Superior temporal gyrus (tissue), 1 donor: ENCODE measurements at regions not wholly inside any gene's neighbourhood (a gene's known extent, or its start where the extent isn't known, plus 50 kb on each side); places are given as distances from the start of the nearest gene placed in this dataset.
"Not testable (repeated sequence)": the region's sequence is repeated elsewhere in the genome, so short reads cannot be mapped to it uniquely, and the experiment has no call there.

Experiments
- DNase-seq: peaks from one replicate; pipeline ENCODE4 v3.0.0-alpha.2; 2016; ENCODE audit errors: extremely low spot score

DNA sequence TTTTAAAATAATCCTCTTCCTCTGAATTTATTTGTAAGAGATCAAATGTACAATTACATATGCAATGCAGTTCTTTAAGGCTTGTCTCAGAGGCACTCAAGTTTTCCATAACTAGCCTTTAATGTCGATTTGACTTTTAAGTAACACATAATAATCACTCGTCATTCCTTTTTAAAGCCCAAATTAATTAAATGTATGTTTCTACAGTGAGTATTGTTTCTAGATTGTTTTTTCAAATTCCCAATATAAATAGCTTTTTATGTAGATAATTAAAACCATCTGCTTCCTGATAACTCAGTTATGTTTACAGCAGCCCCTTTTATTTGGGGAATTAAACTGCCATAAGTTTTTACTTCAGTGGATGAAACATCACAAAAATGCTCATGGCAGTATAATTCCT is 185.1 kb downstream of the ETNK1 start:
- no peak for DNase-seq

DNA sequence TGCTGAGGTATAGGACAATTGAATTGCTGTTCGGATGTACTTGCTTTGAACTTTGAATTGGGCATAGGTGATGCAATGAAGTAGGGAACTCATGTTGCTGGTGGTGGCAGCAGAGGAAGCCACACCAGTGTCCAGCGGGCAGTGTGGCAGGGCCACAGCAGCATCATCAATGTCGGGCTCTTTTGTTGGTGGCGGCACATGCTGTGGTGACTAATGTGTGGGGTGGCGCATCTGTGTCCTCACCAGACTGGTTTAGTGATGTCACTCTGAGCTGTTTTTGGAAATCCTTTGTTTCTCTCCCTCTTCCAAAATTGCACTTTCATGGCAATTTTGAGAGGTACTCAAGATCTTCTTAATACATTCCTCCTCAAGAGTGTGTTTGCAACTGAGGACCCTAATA is 187.6 kb downstream of the ETNK1 start:
- DNase-seq = no peak

DNA sequence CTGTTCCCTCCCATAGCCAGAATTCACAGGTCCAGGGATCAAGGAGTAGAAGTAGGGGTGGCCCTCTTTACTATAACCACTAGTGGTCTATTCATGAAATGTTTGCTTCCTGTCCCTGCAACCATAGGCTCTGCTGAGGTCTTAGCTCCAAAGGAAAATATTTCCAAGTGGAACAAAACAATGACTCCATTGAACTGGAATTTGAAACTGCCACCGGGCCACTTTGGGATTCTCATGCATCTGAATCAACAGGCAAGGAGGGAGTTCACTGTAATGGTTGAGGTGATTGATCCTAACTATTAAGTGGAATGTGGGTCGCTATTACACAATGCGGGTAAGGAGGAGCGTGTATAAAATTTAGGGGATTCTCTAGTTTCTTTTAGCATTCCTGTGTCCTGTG is 197.0 kb downstream of the ETNK1 start:
- no peak for DNase-seq

DNA sequence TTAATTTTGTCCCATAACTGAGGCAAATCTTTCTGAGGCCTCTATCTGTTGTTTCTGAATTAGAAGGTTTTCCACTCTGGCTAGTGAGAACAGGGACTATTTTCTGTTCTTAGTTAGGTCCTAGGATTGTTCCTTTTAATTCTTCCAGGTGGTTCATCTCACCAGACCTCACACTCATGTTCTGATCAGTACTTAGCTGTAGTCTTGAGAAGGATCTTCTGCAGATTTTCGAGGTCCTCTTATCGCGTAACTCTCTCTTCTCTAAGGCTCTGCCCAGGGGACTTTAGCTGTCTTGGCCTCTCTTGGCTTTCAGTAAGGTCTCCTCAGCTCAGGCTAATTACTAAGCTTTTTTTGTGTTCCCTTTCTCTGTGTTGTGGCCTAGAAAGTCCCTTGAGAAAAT is 201.1 kb downstream of the ETNK1 start:
- DNase-seq = no peak

DNA sequence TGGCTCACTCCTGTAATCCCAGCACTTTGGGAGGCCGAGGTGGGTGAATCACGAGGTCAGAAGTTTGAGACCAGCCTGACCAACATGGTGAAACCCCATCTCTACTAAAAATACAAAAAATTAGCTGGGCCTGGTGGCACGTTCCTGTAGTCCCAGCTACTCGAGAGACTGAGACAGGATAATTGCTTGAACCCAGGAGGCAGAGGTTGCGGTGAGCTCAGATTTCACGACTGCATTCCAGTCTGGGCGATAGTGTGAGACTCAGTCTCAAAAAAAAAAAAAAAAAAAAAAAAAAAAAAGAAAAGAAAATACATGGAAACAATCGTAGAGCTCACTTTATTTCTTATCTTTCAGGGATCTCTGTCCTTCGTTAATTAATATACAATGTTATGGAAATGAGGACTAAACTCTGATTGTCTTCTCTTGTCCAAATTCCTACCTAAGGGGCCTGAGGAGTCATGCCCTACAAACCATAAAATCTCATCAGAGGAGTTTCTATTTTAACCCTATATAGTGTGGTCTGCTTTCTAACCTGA is 201.5 kb downstream of the ETNK1 start:
- not testable (repeated sequence) for DNase-seq

DNA sequence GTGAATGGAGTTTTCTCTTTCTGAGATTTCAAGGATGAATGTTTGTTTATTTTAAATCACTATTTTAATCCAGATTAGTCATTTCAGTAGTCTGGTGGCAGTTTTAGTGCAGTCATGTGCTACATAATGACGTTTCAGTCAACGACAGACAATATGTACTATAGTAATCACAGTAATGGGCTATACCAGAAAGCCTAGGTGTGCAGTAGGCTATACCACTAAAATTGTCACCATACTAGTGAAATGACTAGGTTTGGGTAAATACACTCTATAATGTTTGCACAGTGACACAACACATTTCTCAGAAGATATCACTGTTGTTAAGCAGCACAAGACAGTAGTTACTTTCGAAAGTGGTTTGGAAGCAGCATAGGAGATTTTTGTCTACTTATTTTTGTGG is 203.1 kb downstream of the ETNK1 start:
- no peak for DNase-seq

DNA sequence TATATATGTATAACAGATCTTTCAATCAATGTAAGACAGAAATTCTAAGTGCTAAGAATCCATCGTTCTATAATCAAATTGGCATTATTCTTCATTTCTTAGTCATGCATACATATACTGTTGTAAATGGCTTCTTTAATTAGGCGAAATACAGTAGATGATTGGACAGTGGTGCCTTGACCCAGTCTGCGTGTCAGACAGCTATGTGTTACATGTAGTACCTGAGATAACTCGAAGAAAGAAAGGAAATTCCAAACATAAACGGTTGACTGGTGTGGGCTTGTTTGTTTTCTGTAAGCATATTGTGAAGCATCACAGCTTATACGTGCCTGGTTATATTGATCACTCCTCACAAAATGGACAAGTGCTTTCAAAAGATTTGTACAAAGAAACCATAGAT is 210.5 kb downstream of the ETNK1 start:
- no peak for DNase-seq

DNA sequence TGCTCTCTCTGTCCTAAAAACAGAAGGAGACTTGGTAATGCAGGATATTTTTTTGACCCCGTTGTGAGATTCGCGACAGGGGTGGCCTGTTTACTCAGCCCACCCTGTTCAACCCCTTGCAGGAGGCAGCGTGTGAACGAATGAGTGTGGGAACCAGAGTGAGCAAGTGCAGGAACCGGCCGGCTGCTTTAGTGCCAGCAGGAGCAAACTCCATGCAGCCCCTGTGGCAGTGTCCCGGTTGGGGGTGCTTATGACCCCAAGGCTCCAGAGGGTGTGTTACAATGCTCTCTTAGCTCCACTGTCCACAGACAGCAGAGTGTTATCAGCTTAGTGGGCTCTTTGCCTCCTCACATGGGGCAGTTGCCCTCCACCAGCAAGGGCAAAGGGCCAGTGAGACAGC is 225.2 kb downstream of the ETNK1 start:
- DNase-seq = no peak

DNA sequence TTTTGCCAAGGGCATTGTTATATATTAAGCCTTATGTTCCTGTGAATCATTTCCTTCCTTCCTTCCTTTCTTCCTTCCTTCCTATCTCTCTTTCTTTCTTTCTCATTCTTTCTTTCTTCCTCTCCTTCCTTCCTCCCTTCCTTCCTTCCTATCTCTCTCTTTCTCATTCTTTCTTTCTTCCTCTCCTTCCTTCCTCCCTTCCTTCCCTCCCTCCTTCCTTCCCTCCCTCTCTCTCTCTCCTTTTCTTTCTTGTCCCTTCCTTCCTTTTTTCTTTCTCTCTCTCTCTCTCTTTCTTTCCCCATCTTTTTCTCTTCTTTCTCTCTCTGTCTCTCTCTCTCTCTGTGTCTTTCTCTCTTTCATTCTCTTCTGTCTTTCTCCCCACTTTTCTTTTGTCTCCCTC is 226.6 kb downstream of the ETNK1 start:
- no peak for DNase-seq

DNA sequence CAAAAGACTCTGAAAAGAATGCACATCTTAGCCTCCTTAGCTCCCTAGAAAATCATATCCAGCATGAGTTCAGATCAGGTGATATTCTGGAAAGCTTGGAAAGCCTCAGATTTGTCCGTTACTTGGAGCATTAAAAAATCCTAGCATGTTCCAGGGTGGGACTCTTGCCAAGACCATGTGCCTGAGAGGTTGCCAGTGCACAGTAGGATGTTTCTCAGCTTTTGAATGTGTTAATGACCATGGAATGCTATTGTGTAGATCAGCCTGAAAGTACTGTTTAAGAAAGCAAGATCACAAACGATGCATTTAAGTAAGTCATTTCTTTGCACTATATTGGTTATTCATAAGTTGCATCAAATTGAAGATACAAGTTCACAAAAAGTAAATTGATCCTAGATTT is 230.5 kb downstream of the ETNK1 start:
- DNase-seq = no peak

DNA sequence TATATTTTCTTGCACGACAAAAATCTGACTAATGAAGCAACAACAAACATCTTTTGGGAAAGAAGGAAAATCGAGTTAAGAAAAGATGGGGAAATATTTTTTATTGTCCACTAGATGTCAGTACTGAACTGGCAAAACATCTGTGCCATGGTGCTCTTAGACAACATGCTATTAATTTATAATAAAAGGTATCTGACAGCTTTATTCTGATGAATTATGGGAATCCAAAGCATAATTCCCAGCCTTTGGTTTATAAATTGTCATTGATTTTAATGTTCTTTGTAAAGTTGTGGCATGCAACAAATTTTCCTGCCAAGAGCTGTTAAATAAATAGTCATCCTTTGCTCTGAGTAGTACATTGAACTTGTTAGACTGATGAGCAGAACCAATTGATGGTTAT is 231.2 kb downstream of the ETNK1 start:
- DNase-seq = peak; percentile 76

DNA sequence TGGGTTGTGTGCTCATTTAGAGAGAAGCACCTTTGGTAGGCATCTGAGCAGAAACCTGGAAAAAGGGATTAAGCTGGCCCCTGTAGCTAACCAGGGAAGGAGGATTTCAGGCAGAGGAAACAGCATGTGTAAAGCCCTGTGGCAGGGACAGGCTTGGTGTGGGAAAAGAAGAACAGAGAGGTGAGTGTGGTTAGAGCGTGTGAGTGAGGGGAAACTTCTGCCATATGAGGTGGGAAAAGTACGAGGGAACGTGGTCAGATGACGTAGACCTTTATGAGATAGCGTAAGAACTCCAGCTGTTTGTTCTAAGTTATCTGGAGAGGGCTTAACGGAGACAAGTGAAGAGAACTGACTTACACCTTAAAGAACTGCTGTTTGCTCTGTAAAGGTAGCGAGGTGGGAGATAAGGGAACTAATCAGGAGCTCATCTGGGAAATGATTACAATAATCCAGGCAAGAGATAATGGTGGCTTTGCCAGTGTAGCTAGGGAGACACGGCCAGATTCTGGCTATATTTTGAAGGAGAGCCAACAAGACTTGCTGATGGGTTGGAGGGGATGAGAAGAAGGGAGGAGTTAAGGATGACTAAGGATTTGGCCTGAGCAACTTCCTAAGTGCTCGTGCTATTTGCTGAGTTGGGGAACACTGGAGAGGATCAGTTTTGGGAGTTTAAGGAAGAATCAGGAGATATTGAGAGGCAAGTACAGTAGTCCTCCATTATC is 234.0 kb downstream of the ETNK1 start:
- no peak for DNase-seq

DNA sequence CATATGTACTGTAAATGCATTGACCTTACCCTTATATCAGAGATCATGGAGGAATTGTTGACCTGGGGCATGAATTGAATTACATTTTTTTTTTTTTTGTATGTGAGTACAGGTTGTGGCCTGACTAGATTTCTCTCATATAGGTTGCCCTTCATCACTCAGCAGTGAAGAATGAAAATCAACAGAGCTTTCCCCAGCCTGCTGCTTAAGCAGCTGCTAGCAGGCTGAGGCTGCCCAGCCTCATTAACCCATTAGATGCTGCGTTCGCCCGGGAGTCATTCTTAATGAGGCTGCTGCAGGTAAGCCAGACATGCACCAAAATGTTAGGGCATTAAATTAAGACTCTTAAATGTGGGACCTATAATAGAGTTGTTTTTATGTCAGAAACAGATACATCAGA is 236.0 kb downstream of the ETNK1 start:
- no peak for DNase-seq

DNA sequence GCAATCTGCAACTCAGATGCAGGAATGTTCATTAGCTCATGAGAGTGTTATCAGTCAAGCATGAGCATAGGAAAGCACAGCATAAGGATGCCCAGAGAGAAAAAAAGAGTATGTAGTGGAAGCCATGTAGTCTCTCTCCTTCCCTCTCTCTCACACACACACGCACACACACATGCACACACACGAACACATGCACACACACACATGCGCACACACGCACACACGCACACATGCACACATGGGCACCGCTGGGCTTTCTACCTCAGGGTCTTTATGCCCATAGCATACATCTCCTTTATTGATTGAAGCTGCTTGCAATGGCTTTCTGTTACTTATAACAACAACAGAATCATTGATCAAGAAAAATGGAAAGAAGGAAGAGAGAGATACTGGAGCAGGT is 240.9 kb downstream of the ETNK1 start:
- no peak for DNase-seq

DNA sequence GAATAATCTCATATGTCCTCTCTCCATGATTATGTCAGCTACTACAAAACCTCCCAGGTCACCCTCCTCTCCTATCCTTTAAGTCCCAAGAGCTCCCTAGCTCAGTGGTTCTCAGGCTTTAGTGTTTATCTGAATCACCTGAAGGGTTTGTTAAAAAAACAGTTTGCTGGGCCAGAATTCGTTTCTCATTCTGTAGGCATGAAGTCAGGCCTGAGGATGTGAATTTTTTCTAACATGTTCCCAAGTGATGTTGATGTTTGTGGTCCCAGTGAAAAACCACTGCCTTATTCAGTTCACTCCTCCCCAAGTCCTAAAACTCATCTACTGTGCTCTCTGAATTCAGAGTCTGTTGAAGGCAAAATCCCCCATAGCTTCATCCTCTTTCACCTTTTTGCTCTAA is 241.4 kb downstream of the ETNK1 start:
- DNase-seq = no peak

DNA sequence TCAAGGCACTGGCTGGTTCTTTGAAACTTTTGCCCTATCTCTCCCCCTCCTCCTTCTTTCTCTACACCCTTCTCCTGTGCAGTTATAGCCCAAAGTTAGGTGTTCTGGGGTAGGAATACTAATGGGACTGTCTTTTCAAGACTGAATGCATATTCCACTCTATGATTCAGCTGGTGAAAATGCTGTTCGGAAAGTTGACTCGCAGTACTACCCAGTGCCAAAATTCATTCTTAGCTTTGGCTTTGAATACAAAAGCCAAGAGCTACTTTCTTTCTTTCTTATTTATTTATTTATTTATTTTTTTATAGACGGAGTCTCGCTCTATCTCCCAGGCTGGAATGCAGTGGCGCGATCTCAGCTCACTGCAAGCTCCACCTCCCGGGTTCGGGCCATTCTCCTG is 249.2 kb downstream of the ETNK1 start:
- no peak for DNase-seq

DNA sequence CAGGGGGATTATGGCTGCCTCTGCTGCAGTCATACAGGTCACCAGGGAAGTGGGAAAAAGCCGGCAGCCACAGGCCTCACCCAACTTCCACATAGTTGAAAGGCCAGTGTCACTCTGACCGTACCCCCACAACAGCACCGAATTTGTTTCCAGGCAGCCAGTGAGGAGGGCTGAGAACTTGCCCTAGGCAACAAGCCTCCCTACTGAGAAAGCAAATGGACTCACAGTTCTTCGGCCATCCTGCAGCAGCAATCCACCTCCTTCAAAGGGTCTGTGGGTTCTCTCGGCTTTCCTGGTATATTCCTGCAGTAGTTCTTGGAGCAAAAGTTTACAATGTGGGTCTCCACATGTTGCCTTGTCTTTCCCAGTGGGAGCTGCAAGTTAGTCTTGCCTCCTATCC is 251.3 kb downstream of the ETNK1 start:
- DNase-seq = no peak

DNA sequence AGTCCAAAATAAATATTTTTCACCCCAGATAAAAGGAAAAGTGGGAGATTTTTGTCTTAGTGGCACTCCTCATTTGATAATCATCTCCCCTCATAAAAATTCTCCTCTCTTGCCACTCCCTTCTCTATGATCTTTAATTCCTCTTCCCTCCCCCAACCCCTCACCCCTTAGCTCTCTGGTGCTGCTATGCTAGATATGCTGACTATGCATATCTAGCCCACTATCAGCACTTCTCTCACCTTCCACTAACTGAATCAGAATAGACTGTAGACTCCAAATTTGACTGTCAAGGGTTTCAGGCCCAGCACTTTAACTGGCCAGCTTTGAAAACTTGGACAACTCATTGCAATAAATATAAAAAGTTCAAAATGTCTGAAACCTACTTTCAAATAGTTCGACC is 254.2 kb downstream of the ETNK1 start:
- DNase-seq = no peak

DNA sequence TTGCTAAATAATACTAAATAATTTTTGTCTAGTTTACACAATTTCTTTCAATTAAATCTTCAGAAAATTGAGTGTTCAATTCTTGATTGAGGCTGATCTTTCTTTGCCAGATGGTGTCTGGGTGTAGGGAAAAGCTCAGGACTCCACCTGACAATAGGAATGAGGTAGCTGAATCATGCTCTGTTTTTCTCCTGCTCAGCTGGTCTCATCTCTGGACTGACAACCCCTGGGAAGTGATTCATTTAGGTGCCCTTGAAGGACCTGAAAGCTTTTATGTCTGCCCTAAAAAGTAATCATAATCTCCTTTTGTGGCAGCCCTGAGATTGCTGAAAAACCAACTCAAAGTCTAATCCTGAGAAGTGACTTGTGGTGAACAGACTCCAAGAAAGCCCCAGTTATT is 255.4 kb downstream of the ETNK1 start:
- no peak for DNase-seq

DNA sequence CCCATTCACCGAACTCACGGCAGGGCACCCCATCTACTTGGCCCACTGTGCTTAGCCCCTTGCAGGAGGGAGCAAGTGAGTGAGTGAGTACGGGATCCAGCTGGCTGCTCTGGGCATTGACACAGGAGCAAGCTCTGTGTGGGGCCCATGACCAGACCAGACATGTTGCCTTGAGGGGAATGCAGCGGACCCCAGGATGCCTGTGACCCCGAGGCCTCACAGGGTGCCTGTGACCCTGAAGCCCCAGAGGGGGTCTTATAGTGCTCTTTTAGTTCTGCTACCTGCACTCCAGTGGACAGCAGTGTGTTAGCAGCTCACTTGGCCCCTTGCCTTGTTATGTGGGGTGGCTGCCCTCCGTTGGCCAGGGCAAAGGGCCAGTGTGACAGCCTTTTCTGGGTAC is 255.8 kb downstream of the ETNK1 start:
- DNase-seq = no peak

DNA sequence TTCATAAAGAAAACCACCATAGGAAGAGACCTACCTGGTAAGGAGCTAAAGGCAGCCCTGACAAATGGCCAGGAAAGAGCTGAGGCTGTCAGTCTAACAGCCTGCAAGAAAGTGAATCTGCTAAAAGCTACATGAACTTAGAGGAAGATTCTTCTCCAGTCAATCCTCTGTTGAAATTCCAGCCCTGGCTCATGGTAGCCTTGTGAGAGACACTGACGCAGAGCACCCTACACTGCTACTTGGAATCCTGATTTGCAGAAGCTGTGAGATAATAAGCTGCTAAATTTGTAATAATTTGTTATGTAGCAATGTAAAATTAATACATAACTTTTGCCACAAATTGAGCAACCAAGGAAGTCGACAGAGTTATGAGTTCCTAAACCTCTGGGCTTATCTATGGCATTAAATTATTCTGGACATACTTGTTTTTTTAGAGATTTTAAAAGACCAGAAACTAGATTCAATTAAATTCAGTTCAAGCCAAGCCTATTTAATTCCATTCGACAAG is 257.0 kb downstream of the ETNK1 start:
- DNase-seq = no peak

DNA sequence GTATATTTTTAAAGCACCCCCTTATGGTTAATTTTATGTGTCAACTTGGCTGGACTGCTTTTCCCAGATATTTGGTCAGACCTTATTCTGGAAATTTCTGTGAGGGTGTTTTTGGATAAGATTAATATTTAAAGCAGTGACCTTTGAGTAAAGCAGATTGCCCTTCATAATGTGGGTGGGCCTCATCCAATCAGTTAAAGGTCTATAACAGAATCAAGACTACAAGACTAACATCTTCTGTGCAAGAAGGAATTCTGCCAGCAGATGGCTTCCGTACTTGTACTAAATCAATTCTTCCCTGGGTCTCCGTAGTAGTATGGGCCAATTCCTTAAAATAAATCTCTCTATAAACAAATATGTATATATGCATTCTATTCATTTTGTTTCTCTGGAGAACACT is 257.6 kb downstream of the ETNK1 start:
- DNase-seq = no peak

DNA sequence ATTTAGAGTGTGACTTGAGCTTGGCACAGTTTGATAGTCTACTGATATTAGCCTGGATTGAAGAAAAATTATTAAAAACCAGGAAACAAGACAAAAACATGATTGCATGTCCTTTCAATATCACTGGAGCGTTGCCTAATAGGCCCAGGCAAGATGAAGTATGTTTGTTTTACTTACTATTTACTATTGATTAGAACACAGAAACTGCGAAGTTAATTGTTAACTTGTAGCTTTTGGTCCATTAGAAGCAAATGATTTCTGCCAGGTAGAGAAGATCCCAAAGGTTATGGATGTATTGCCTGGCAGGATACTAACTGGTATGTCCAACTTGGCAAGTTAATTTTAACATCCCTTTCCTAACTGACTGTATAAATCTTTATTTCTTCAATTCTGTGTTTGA is 268.9 kb downstream of the ETNK1 start:
- no peak for DNase-seq

DNA sequence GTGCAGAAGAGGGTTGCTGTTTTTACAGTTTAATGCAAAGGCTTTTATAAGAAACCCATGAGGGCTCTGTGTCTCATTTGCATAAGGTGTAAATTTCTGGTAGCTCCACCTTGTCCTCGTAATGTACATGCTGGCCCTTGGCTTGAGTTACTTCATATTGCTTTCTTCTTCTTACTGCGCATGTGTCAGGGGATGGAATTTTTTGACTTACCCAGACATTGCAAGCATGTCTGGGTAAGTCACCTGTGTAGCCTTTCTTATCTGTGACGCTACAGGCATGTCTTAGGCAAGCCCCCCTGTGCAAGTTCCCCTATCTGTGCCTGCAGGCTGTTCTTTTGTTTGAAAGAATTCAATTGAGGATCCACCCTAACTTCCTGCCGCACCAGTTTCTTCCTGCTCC is 274.2 kb downstream of the ETNK1 start:
- no peak for DNase-seq
